Stimulated activated CD8-positive, alpha-beta memory T cell treated with anti-CD3 and anti-CD28 coated beads, Interleukin-15, amount 100 ng/mL, for 48 hours (primary cell): ENCODE measurements at regions not wholly inside any gene's neighbourhood (a gene's known extent, or its start where the extent isn't known, plus 50 kb on each side); places are given as distances from the start of the nearest gene placed in this dataset.
"Not testable (repeated sequence)": the region's sequence is repeated elsewhere in the genome, so short reads cannot be mapped to it uniquely, and the experiment has no call there.

Experiments used
- DNase-seq, 2 donors: peaks; one replicate each; pipeline ENCODE4 v3.0.0-alpha.2; 2020; ENCODE audit warnings: low read depth in 2 of 2

DNA sequence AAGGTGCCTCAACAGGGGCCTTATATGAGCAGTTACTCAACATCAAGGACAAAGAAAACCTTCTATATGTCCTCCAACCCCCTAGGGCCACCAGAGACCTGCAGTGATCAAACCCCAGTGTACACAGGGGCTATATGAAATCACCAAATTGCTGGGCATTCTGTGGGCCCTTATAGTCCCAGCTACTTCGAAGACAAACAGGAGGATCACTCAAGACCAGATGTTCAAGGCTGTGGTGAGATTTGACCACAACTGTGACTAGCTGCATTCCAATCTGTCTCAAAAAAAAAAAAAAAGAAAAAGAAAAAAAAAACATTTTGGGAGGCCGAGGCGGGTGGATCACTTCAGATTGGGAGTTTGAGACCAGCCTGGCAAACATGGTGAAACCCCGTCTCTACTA lies 51.0 kb upstream of the PRB2 start:
- no peak for DNase-seq

DNA sequence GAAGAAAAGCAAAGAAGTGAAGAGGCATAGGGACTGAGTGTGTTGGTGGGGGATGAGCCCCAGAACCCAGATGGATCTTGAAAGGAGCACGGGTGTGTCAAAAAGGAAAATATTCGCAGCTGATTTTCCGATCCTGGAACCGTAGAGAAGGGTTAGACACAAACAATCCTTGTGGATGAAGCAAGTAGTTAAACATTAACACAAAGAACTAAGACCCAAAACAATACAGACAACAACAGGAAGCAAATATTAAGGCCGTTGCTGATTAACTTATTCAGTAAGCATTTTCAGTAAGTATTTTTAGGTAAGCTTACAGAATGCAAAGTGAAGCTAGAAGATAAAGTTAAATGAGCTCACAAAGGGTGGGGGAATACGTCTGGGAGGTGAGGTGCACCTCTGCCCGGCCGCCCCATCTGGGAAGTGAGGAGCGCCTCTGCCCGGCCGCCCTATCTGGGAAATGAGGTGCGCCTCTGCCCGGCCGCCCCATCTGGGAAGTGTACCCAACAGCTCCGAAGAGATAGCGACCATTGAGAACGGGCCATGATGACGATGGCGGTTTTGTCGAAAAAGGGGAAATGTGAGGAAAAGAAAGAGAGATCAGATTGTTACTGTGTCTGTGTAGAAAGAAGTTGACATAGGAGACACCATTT lies 62.8 kb upstream of the PRB2 start:
- DNase-seq: no peak

DNA sequence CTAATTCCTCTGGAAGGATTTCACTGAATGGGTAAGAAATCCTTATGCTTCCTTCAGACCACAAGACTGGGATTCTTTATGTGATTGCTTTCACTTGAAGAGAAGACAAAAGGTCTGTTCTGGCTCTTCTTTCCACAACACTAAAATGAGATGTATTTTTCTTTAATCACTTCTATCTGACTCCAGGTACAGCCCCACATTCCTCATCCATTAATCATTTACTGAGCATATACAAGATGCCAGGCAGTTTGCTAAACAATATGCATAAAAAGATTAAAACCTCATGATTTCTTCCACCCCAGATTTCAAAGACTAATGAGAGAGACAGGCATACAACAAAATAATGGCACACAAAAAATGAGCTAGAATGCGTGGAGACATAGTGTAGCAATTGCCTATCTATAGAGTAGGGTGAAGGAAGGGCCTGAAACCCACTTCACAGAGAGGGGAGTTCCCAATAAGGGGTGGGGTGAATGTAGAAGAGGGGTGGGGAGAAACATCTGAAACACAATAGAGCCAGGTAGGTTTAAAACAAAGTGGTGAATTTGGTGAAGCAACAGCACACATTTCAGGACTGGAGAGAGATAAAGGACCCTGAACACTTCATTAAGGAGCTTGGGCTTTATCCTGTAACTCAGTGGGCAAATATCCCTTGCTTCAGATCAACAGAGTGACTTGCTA lies 65.1 kb upstream of the PRB2 start:
- no peak for DNase-seq

DNA sequence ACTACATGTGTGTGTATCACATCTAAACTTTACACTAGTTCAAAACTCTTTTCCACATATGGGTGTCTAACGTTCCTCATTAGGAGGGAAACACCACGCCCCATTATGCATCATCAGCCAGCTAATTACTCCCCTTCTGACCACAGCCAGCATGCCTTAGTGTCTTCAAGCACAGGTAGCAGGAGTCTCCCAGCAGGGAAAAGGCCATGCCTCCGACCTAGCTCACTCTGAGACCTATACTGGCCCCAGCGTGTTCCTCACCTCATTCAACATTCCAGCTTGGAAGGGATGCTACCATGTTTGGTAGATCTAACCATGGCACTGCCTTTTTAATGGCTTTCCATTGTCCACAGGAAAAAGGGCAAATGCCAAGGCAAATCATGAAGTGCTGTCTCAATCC lies 66.1 kb upstream of the PRB2 start:
- DNase-seq: no peak

DNA sequence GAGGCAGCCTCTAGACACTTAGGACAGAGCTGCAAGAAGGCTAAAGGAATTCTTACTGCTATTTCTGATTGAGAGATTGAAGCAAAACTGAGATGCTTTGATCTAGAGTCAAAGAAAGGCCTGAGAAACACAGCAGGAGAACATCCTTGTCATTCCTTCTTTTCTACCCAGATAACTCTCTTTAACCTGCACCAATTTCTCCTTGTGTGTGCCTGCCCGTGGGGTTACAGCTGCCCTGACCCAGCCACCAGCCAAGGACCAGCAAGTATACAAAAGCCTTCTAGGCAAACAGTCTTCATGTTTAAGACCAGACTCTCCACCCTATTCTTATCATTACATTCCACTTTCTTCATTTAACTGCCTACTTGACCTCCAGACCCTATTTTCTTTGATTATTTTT lies 81.7 kb upstream of the PRB2 start:
- no peak for DNase-seq

DNA sequence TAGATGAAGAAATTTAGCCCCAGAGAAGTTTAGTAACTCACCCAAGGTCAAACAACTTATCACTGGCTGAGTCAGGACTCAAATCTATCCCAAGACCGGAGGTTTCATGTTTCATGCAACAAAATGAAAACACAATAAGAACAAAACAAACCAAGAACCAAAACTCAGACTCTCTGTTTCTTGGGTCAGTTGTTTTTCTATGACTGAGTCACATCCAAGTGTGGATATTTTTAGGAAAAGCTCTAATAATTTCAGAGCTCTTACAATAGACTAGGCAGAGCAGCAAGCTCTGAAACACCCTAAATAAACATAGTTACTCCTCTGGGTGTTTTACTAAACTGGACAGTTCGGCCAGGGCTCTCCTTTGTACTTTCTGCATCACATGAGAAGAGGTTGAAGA lies 87.6 kb upstream of the PRB2 start:
- no peak for DNase-seq

DNA sequence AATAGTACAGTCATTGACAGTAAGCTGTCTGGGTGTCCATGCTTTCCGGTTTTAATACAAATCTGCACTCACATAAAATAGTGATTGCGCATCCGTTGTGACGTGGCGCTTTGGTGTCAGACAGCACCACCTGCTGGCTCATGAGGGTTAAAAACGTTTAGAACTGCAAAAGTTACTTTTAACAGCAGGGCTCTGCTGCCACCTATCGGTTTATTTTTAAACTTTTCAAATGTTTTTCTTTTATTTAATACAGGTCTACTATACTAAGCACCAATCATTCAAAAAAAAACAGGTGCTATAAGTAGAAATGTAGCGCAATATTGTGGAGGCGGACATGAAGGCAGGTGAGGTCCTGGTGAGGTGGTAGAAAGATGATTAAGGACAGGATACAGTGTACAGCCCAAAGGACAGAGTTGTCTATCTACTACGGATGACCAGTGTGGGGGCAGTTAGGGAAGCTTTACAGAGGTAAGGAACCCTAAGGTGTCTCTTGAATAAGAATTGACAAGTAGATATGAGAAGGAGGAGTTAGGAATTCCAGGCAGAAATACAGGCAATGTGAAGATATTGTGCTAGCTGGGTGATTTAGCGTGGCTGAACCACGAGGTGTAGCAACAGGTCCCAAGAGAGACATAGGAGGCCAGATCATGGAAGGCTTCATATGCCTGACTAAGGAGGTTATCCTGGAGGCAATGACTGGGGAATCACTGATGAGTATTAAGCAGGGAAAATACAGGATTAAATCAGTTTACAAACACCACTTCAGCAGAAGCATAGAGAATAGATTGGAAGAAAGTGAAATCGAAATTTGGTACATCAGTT lies 91.5 kb upstream of the PRB2 start:
- DNase-seq: peak; percentile 44 to 60

DNA sequence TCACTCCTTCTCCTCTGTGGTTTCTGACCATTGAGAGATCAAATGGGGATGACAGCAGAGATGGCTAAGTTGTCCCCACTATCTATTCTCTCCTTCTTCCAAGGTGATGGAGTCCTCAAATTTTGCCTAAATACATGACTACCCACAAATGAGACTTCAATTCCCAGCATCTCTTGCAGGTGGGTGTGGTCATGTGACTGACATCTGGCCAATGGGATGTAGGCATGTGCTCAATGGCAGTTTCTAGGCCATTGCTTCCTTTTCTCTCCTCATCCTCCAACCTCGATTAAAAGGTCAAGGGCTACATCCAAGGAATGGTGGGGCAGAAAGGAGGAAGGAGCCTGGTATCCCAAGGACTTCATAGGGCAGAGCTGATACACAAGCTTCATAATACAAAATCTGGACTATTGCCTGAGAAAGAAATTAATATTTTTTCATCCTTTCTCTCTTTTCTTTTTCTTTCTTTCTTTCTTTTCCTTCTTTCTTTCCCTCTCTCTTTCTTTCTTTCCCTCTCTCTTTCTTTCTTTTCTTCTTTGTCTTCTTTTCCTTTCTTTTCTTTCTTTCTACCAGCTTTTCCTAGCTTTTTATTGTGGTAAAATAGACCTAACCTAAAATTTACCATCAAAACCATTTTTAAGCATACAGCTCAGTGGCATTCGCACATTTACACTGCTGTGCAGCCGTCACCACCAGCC lies 100.9 kb upstream of the PRB2 start:
- DNase-seq: no peak

DNA sequence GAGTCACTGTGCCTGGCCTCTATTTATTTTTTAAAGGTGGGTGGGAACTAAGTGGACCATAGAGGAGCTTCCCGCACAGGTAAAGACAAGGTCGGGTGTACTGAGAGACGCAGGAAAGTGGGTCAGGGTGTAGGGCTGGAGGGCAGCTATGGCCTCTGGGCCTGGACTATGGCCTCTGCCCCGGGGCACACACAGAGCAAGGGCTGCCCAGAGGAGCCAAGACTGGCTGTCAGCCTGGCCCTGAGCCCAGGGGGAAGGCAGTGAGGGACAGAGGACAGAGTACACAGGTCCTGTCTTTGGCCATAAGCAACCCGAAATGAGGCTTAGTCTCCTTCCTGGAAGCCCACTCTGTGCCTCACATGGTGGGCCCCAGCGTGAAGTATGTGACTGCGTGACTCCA lies 102.1 kb upstream of the PRB2 start:
- no peak for DNase-seq

DNA sequence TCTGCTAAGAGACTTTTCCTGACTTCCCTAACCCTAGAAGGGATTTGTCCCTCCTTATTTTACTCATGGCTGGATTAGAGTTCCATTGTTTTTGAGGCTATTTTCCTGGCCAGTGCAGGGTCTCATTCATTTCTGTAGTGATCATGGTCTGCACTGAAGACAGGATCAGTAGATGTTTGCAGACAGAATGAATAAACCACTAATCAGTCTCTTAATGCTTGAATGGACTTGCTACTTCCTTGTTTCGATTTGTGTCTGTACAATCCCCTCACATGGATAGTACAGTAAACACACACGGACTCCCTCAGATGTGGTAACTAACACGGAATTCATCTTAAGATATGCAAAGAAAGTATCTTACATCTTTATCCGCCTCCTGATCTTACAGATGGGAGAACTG lies 102.6 kb upstream of the PRB2 start:
- no peak for DNase-seq

DNA sequence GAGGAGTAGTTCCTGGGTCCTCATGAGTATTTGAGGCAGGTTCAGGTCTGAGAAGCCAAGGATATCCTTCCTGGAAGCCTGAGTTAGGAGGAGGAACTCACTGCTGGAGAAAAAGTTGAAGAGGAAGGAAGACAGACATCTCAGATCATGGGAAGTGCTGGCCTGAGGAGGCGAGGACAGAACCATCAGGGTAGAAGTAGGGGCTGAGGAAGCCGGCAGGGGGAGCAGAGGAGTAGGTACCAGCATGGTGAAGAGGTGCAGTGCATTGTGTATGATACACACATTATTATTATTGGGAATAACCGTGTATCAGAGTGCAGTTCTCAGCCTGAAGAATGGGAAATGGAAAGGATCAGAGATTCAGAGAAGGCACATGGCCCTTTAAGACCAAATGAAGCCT lies 103.2 kb upstream of the PRB2 start:
- DNase-seq: not testable (repeated sequence)

DNA sequence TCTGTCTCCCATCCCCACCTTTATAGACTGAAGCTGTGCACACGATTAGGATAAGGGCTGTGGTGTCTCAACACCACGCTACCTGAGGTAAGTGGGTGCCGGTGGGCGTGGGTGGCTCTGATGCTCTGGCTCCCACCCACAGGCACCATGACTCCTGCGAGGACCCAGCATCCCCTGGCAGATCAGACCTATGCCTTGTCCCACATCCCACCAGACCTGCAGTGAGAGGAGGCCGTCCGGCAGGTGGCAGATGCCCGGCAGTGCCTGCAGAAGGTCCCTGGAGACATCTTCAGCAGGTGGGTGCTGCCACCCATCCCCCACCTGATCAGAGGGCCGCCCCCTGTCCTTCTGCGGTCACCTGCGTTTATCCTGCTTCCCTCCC lies 104.4 kb upstream of the PRB2 start:
- no peak for DNase-seq

DNA sequence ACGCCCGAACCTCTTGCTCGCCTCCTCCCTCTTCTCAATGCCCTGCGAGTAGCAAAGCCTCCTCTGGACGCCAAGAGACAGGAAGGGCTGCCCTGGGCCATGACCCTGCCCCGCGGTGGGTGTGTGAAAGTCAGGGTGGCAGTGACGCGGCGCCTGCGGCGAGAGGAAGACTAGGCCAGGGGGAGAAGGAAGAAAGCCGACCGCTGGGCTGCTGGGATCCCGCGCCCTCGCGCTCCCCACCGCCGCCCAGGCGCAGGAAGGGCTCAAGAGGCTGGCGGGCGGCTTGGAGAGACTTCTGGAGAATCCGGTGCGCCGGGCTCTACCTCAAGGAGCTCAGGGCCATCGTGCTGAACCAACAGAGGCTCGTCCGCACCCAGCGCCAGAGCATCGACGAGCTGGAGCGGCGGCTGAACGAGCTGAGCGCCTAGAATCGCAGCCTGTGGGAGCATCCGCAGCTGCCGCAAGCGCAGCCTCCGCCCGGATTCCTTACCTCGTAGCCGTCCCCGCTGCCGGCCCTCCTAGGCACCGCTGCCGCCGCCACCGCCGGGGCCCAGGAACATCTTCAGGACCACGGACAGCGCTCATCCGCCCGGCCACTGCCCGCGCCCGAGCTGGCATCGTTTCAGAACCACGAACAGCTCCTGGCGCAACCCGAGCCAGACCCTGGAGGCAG lies 105.0 kb upstream of the PRB2 start:
- DNase-seq: peak; percentile 57 to 58

DNA sequence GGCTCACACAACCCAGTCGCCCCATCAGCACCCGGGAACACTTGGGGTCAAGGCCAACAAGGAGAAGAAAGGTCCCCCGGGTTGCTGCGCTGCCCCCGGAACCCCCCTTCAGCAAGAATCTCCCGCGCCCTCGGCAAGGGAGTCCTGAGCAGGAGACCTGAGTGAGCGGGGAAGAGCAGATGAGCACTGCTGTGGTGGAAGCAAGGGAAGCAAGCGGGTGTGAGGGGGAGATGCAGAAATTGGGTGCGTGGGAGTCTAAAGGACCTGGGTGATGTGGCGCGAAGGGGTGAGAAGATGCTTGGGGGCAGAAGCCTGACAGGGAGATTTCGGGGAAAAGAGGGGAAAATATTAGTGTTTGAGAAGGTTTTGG lies 105.5 kb upstream of the PRB2 start:
- no peak for DNase-seq

DNA sequence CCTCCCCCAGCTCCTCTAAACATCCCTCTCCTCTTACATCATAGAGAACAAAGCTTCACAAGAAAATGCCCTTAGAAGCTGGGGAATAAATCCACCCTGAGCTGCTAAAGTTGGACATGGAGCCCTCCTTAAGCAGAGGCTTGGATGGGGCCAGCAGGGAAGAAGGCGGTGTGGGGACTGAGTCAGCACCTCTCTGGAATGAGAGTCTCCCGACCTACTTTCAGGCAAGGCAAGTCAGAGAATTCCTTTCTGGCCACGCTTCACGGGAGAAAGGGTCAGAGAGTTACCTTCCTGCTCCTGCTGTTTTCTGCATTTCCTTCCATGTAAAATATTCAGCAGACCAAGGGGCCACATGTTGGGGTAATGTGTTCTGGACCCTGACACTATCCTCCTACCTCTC lies 113.3 kb upstream of the PRB2 start:
- no peak for DNase-seq

DNA sequence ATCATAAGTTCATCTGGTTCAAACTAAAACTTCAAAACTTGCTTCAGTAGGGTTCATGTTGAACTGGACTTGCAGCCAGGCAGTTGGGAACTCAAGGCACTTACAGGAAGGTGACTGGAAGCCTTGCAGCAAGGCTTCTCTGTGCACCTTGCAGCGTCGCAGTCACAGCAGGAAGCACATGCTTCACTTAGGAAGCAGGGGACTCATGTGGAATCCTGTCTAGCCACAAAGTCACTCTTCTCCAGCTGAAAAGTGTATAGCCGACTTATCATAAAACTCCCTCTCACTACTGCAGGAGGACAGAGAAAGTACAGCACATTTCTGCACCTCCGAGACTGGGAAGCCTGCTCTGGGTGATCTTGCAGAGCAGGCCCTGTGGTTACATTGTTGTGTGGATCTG lies 114.0 kb upstream of the PRB2 start:
- DNase-seq: no peak

DNA sequence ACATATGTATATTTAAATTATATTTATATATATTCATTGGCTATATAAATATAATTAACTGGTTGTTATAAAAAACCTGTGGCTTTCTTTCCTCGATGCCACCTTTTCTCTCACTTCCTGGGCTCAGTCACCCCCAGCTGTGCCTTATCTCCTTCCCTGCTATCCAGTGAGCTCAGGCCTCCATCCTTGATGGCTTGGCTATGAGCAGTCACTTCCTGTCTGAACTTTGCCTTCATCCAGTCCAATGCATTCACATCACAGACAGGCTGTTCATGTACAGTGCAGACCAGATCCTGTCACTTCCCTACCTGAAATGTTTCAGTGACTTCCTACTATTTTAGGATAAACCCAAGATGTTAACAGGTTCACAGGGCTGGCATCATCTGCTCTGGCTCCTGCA lies 115.3 kb upstream of the PRB2 start:
- no peak for DNase-seq

DNA sequence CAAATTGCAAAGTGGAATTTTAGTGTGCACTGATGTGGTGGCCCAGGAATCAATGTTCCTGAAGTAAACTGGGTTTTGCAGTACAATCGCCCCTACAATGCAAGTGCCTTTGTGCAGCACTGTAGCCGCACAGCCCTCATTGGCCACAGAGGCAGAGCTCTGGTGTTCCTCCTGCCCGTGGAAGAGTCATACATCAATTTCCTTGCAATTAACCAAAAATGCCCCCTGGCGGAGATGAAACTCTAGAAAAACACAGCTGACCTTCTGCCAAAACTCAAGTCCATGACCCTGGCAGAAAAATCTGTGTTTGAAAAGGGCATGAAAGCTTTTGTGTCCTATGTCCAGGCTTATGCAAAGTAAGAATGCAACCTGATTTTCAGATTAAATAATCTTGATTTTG lies 117.9 kb upstream of the PRB2 start:
- no peak for DNase-seq

DNA sequence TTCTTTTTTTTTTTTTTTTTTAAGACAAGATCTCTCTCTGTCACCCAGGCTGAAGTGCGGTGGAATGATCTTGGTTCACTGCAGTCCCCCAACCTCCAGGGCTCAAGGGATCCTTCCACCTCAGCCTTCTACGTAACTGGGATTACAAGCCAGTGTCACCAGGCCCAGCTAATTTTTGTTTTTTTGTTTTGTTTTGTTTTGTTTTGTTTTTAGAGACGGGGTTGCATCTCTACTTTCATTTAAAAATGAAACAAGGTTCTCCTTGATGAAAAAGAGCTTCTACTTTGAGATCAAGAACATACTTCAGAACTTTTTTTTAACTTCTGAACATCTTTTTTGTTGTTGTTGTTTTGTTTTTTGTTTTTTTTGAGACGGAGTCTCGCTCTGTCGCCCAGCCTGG lies 121.7 kb upstream of the PRB2 start:
- no peak for DNase-seq

DNA sequence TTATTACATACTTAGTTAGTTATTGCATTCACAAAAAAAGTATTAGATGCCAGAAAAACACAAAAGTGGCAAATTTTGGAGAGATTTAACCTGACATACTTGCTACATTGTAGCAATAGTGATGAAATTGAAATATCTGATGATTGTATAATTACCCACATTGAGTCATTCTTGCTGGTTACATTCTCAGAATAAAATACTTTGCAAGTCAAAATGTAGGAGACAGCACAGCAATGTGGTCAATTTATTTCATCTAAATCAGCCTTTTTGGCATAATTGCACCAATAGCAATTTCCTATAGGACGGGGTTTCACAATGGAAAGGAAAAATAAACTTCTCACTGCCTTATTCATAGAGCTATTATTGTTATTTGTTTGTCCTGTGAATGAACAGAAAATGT lies 125.0 kb upstream of the ETV6 start:
- no peak for DNase-seq

DNA sequence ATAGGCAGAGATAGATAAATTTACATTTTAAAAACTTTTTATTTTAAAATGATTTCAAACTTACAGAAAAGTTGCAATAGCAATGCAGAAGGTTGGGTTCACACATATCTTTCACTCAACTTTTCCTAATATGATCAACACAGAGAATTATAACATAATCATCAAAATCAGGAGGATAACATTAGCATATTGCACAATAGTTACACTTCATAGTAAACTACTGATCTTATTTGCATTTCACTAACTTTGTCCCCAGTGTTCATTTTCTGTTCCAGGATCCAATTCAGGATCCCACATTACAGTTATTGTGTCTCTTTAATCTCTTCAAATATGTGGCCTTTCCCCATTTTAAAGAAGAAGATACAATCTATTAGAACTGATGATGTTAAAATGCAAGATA lies 115.4 kb upstream of the ETV6 start:
- no peak for DNase-seq

DNA sequence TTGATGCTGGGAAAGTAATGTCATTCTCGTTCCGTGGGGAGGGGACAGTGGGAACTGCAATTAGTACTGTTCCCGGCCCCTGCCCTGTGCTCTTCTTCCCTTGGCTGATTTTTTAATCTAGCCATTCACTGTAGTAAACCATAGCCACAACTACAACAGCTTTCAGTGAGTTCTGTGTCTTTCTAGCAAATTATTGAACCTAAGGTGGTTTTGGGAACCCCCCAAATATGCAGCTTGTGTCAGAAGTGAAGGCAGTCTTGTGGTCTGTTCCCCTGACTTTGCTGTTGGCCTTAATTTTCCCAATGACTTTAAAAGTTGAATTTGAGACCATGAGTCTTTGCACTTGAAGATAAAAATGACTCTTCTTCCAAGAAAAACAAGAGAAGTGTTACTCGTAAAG lies 114.3 kb upstream of the ETV6 start:
- DNase-seq: no peak
